GM21723 (cell line): ENCODE measurements at regions not wholly inside any gene's neighbourhood (a gene's known extent, or its start where the extent isn't known, plus 50 kb on each side); places are given as distances from the start of the nearest gene placed in this dataset.
"Not testable (repeated sequence)": the region's sequence is repeated elsewhere in the genome, so short reads cannot be mapped to it uniquely, and the experiment has no call there.

Experiments used
- ATAC-seq: cut with Tn5 transposase; IDR thresholded peaks from one replicate; pipeline ENCODE4 v1.9.1; 2021; ENCODE audit warnings: mild to moderate bottlenecking, moderate library complexity; ENCODE audit not compliant: unreplicated experiment

DNA sequence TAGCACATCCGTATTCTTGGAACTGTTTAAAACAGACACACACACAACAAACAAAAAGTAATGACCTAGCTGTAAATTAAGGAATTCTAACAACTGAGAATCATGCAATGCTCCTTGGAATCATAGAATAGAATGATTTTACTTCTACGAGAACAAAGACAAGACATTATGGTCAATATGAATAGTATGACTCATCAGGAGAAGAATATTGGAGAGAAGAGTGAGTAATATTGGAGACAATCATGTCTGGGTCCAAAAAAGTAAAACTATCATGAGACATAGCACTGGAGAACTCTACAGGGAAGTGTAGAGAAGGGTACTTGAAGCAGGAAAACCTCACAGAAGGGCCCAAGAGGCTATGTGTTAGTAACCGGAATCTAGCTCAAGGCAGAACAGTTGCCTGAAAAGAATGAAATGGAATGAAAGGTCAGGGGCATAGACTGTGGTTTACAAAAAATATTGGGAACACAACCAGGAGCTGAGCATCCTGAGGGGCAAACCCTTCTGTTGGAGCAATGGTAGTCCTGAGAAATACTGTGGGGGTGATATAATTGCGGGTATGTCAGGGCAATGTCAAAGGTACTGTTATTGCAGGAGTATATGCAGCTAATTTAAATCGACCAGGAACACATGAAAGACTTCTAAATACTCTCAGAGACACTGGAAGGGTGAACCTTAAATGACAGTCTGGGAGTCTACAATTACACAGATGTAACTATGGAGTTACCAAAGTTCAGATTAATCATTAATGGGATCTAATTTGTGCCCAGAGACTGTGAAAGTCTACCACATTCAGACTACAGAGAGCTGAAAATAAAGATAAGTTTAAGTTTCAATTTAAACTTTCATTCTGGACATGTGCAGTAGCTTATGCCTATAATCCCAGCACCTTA is 201.2 kb downstream of the BCHE start:
- ATAC-seq, result no peak

- no peak for ATAC-seq
Measured at GRCh38 chr3:165624761-165625160, 212.5 kb downstream of the BCHE start.

DNA sequence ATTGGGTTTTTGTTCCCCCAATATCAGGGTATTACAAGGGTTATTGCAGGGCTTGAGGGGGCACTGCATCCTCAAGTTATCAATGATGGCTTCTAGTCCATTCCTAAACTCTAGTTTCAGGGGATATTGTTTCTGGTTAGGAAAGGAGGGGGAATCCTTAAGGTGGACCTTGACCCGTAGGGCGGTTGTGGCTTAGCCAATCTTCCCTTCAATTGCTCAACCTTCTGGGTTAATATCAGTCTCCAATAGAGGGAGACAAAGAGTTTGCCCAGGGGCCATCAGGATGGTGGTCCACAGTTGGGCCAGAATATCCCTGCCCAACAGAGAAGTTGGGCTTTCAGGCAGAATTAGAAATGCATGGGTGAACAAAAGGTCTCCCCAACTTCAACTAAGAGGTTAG is 214.9 kb downstream of the BCHE start:
- ATAC-seq, result no peak

DNA sequence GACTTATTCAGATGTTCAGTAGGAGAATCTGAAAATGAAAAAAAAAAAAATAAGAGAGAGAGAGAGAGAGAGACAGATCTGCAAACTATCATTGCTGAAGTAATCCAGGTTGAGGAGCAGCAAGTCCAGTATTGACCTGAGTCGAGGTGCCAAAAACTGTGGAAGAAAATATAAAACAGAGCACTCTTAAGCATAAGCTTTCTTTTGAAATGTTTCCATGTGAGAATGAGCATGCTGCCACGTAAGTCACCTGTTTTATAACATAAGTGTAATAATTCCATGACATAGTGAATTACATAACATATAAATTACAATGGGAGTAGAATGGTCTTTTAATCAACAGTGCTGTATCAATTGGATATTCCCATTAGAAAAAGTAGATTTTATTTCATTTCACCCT is 218.2 kb downstream of the BCHE start:
- ATAC-seq, result no peak

- no peak for ATAC-seq
Measured at GRCh38 chr3:165617134-165617533, 220.1 kb downstream of the BCHE start.

DNA sequence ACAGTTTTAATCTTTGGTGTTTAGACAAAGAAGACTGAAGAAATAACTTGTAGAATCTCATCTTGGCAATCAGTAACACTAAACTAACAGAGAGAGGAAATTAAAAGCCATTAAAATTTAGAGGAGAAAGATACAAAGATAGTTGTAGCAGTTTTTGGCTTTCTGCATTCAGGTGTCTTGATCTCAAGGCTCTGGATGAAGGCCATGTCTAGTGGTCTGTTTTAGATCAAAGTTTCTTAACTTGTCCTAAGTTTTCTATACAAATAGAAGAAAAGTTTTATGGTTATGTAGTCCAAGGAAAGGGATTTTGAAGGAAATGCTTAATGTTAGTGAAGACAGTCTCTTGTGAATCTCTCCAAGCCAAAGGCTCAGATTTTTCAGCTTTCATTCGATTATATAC is 222.9 kb downstream of the BCHE start:
- no peak for ATAC-seq

GRCh38 chr3:165613014-165613413 is 224.2 kb downstream of the BCHE start:
- no peak for ATAC-seq

DNA sequence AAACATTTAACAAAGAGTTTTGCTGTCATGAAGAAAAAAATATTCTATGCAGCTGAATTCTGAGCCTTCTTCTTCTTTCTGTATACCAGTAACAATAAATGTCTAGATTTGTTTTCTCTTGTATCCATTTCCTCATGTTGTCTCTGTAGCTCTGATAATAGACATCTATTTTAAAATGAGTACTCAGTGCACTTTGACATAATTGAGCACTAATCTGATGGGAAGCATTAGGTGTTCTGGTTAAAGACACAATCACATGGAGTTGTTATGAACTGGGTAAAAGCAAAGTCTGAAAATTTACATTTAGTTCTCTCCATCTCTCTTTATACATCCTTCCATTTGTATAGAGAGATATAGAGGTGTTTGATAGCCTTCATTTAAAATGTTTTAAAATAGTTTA is 230.0 kb downstream of the BCHE start:
- no peak for ATAC-seq

- ATAC-seq, result no peak
Measured at GRCh38 chr3:165603196-165603595, 234.0 kb downstream of the BCHE start.

DNA sequence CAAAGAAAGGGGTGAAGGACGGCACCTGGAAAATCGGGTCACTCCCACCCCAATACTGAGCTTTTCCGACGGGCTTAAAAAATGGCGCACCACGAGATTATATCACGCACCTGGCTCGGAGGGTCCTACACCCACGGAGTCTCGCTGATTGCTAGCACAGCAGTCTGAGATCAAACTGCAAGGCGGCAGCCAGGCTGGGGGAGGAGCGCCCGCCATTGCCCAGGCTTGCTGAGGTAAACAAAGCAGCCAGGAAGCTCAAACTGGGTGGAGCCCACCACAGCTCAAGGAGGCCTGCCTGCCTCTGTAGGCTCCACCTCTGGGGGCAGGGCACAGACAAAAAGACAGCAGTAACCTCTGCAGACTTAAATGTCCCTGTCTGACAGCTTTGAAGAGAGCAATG is 264.7 kb downstream of the BCHE start:
- not testable (repeated sequence) for ATAC-seq

- ATAC-seq, result no peak
Measured at GRCh38 chr3:165568907-165569462, 268.2 kb downstream of the BCHE start.

DNA sequence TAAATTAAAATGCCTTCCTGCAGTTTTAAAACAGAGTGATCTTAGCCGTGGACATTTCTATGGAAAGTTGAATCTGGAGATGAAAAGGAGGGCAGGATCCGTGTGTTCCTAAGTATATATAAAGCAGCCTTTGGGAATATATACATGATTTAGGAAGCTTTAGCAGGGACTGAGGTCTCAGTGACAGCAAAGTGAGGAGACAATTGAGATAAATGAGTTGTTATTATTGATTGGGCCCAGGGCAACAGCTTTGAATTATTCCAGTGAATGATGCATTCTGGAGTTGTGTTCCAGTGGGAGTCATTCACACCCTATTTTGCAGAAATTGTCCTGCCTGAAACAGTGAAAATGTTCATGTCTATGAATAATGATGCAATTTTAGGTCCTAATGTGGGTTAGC is 281.4 kb downstream of the BCHE start:
- no peak for ATAC-seq

GRCh38 chr3:165553371-165553770 is 283.9 kb downstream of the BCHE start:
- ATAC-seq, result no peak

DNA sequence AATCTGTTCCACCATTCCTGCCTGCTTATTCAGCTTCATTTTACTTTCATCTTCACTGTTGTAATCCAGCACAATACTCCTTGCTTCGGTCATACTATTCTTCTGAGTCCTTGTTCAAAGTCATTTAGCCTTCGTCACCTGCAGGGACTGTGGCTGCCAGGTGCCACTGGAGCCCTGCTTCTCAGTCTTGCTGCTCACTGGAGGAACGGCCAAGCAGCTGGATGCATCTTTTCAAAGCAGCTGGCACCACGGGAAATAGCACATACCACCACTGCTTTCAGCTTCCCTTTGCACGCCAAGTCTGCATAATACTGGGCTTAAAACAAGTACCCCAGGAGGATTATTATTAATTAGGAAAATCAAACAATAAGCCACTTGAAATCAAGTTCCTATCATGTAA is 287.6 kb downstream of the BCHE start:
- no peak for ATAC-seq

GRCh38 chr3:165549037-165549436 is 288.2 kb downstream of the BCHE start:
- no peak for ATAC-seq

GRCh38 chr3:165545059-165545458 is 292.2 kb downstream of the BCHE start:
- ATAC-seq, result no peak

GRCh38 chr3:165544432-165544831 is 292.8 kb downstream of the BCHE start:
- no peak for ATAC-seq

DNA sequence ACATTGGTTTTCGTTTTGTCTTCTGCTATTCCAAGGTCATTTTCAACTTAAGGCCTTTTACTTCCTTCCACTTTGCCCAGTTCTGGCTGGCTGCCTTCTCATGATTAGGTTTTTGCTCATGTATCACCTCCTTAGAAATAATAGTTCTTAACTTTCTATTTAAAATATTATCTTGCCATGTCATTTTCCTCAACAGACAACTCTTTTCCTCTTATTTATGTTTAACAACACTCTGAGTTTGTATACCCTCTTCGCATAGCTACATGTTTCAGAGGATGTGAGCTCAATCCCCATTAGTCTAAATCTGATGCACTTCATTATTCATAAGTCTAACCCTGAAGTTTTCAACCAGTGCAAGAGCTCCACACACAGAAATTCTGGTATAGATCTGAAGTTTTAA is 299.1 kb downstream of the BCHE start:
- ATAC-seq, result no peak

DNA sequence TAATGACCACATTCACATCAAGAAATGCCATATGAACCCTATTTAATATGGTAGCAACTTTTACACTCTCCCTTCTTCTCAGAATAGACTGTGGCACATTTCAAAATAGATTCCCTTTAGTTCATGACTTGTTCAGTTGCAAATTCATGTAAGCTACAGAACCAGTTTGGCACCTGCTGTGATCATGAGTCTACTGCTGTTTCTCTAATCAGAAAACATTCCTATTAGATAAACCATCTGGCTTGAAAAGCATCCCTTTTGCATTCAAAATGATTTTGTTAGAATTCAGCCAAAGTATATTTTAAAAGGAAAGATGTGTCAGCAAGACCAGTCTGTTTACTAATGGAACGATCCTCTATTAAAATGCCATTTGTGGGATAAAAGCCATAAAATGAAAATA is 304.4 kb downstream of the BCHE start:
- no peak for ATAC-seq

DNA sequence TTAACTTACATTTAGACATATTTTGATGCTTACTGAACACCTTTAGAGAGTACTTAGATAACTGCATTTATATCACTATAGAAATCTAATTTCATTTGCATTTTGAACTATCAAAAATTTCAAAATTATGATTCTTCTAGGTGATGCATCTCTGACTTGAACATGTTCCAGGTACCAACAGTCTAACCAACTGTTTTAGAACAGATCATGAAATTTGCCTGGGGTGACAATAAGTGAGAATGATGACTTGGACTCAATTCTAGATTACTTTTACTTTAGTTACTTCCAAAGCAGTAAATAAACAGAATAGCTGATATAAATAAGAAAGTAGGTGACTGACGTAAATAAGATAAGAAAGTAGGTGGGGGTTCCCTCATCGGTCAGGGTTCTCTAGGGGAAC is 307.8 kb downstream of the BCHE start:
- no peak for ATAC-seq

DNA sequence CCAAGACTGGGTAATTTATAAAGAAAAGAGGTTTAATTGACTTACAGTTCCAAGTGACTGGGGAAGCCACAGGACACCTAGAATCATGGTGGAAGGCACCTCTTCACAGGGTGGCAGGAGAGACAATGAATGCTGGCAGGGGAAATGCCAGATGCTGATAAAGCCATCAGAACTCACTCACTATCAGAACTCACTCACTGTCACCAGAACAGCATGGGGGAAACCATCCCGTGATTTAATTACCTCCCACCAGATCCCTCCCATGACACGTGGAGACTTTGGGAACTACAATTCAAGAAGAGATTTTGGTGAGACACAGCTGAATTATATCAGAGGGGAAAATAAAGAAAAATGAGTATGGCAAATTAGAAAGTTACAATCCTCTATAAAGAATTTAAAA is 310.9 kb downstream of the BCHE start:
- no peak for ATAC-seq

- no peak for ATAC-seq
Measured at GRCh38 chr3:165523801-165524200, 313.4 kb downstream of the BCHE start.

DNA sequence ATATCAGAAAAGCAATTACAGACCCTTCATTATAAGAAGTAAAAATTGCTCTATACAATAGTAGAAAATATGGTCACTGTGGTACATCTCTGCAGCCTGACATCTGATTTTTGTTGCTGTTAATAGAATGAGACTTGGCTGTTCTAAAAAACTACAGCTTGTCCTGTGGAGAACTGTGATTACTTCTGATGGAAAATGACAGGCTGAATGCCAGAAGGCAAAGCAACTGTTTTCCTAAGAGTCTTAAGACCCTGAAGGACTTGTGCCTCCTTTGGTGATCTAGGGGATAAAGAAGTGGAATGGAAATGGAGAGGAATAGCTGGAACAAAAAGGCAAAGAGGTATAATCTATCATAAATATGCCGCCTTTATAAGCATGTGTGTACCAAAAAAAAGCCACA is 314.8 kb downstream of the BCHE start:
- ATAC-seq, result no peak
